UCSD-AML1 (cell line): ENCODE measurements at regions not wholly inside any gene's neighbourhood (a gene's known extent, or its start where the extent isn't known, plus 50 kb on each side); places are given as distances from the start of the nearest gene placed in this dataset.
"Not testable (repeated sequence)": the region's sequence is repeated elsewhere in the genome, so short reads cannot be mapped to it uniquely, and the experiment has no call there.

Source experiments
- DNase-seq: peaks from one replicate; lab custom pipeline; 2025; ENCODE audit not compliant: unreplicated experiment; lab: John Stamatoyannopoulos, UW

DNA sequence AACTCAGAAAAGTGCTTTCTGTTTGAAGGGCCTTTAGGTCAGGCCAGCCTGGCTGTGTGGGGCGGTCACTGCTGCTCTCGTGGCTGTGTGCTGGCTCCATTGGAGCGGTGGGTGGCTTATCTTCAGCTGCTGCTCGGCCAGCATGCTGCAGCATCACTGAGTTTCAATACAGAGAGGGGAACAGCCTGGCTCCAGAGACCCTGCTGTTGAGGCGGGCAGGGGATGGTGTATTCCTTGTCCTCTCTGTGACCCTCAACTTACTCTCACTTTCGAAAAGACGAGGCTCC is 248.5 kb upstream of the ONECUT1 start:
- DNase-seq, result no peak

DNA sequence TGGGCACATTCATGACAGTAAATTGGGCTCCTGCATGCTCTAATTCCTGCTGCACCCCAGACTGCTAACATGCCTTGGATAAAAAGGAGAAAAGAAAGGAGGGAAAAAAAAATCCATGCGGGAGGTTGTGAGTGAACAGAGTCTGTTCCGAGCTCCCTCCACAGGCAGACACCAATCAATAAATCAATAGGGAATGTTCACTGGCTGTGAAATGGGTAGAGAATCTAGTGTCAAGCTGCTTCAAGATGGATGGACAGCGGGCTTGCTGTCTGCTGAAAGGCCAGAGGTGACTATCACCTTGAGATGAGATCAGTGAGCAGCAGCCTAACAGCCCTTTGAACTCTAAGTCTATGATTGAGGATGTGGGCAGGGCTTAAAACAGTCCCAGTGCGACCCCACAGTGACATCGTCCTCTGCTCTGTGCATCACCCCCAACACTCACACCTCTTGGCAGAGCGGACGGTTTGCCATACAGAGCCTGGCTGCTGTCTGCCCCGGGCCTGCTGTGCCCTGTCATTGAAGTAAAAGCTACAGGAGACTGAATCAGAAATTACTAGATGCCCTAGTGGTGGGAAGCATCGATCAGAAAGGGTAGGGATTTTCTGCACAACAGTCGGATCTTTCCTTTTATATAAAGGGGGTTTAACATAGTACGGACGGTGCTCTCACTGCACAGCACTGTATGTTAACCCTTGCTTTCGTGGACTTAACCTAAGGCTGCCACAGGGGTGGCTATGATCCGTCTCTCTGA is 247.9 kb upstream of the ONECUT1 start:
- DNase-seq, result no peak

DNA sequence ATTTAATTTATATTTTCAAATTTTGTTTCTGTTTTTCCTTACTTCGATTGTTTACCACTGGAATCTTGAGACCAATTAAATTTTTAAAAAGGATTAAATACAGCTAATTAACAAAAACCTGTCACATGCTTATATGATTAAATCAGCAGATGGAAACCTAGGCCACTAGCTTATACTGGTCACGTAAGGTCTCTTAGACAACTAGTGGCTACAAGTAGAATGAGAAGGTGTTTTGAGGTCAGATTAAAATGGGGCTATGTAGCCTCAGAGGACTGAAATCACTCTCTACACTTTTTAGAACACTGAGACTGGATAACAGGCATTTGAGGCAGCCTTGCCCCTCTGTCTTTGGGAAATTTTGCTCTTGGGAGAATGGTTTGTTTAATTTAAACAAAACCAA is 246.5 kb upstream of the ONECUT1 start:
- DNase-seq, result no peak

DNA sequence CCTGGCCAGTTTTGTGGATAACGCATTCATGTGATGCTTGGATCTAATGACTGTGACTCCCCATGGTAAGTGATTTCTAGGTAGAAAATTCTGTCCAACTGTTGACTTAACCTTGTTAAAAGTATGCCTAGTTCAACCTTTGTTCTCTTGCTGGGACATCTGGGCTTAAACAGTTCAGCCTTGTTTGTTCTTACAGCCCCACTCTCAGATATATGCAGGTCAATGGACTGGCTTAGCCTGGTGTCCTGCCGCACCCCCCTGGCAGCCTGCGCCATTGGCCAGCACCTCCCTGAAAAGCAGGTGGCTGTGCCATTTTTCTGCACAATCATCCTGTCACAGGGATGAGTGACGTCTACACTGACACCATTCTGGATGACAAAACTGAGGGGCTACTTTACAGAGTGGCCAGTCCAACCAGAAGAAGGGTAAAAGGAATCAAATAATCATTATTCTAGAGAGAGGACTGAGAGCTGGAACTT is 244.7 kb upstream of the ONECUT1 start:
- DNase-seq, result no peak

DNA sequence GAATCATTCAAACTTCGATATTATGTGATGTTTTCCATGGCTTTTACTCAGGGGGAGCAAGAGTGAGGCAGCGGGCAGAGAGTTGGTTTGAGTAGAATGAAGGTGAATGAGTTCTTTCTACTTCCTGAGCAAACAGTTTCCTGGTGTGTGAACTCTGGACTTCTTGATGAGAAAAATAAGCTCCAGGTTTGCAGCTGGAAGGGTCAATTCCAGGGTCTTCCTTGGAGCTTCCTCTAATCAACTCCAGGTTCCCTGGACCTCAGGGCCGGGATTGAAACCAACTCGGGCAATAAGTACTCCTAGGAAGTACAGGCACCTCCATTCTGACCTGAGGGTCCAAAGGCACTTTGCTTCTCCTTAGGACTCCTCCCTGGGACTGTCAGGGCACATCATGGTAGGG is 243.6 kb upstream of the ONECUT1 start:
- no peak for DNase-seq

DNA sequence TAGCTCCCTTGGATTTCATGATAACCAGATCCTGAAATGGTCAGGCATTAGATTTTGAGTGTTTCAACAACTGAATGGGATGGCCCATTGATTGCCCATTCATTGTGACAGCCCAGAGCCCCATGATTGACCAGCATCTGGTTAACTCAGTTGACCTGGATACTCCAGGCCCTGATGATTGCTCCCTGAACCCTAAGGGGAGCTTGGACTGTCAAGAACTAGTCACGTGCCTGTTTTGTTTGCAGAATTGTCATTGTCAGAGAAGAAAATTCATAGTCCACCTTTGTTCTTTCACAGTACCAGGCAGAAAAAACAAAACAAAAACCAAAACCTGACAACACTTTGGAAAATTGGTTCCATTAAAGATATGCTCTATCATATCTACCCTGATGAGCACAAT is 241.3 kb upstream of the ONECUT1 start:
- no peak for DNase-seq

DNA sequence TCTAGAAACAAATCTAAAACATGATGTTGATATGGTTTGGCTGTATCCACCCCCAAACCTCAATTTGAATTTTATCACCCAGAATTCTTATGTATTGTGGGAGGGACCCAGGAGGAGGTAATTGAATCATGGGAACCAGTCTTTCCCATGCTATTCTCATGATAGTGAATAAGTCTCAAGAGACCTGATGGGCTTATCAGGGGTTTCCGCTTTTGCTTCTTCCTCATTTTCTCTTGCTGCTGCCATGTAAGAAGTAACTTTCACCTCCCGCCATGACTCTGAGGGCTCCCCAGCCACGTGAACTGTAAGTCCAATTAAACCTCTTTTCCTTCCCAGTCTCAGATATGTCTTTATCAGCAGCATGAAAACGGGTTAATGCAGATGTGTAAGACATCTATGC is 232.7 kb upstream of the ONECUT1 start:
- DNase-seq, result no peak

DNA sequence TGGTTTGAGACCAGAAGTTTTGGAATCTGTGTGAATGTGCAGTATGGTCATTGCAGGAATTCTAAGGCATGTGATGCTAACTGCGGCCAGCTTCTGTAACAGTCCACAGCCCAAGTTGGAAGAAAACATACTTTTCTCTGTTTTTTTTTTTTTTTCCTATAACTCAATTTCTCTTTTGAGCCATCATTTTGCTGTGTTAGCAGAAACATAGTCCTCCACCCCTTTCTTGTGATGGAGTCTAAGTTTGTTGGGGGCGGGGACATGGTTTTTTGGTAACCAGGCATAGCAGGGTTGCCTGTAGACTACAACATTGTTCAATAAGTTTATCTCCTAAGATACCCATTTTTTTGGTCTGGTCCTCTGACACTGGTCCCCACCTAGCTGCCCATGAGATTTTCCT is 223.2 kb upstream of the ONECUT1 start:
- no peak for DNase-seq

DNA sequence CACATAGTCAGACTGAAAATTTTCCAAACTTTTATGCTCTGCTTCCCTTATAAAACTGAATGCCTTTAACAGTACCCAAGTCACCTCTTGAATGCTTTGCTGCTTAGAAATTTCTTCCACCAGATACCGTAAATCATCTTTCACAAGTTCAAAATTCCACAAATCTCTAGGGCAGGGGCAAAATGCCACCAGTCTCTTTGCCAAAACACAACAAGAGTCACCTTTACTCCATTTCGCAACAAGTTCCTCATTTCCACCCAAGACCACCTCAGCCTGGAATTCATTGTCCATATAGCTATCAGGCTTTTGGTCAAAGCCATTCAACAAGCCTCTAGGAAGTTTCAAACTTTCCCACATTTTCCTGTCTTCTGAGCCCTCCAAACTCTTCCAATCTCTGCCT is 221.6 kb upstream of the ONECUT1 start:
- not testable (repeated sequence) for DNase-seq

DNA sequence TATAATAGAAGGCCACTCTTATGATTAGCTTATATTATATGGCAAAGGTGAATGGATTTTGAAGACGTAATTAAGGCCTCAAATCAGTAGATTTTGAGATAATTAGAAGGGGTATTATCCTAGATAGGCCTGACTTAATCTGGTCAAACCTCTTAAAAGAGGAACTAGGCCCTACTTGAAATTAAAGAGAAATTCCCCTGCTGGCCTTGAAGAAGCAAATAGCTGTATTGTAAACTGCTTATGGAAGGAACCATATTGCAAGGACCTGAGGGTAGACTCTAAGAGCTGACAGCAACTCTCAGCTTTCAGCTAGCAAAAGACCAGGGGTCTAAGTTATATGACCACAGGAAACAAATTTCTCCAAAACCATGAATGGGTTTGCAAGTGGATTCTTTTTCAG is 219.0 kb upstream of the ONECUT1 start:
- DNase-seq, result no peak

DNA sequence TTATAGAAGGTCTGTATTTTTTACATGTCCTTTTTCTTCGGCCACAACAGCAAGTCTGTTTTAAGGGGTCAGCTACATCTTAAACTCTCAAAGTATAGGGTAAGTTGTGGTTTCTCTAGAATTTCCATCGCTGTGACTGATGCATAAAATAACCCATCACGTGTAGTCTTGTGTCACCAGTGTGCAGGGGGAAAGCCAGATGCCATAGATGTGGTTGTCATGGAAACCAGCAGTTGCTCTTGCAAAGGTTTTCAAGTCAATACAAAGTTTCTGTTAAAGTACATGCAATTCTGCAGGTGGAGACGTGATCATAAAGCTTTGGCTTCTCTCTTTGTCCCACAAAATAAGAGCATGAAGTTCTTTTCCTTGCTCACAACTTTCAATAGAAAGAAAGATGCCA is 210.3 kb upstream of the ONECUT1 start:
- no peak for DNase-seq

DNA sequence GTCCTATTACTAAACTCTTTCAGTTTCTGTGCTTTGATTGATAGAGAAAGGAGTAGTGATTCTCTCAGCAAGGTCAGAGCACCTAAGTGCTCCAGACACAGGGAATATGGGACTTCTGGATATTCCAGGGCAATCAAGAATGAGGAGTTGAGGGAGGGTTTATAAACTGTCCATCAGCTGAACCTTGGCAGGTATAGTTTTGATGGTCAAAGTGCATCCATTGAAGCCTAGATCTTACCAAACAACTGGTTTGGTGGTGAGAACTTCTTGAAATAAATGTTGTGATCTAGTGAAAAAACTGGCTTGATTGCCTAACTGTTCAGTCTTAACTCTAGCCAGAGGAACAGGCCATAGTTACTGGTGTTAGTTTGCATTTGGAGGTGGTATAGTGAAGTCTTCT is 207.0 kb upstream of the ONECUT1 start:
- DNase-seq, result no peak

DNA sequence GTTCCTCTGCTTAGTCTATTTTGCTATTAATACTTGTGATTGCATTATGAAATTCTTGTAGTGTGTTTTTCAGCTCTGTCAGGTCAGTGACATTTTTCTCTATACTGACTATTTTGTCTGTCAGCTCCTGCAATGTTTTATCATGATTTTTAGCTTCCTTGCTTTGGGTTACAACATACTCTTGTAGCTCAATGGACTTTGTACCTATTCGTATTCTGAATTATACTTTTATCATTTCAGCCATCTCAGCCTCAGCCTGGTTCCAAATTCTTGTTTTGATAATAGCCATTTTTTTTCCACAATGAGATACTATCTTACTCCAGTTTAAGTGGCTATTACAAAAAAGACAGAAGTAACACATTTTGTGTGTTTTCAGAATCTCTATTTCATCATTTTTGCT is 204.2 kb upstream of the ONECUT1 start:
- no peak for DNase-seq

DNA sequence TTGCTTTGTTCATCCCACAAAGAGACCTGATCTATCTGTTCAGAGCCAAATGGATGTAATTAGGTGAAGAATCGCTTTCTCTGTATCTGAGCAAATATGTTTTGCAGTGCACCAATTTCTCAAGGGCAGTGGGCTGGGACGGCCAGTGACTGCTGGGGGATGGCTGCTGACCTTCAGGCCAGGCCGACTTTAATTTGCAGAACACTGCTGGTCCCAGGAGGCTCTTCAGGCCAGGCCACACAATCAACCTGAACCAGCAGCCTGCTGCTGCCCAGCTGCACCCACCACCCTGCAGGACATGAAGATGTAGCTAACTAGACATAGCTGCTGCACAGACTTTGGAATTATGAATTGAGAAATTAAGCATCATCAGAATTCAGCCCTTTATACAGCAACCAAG is 194.4 kb upstream of the ONECUT1 start:
- no peak for DNase-seq

DNA sequence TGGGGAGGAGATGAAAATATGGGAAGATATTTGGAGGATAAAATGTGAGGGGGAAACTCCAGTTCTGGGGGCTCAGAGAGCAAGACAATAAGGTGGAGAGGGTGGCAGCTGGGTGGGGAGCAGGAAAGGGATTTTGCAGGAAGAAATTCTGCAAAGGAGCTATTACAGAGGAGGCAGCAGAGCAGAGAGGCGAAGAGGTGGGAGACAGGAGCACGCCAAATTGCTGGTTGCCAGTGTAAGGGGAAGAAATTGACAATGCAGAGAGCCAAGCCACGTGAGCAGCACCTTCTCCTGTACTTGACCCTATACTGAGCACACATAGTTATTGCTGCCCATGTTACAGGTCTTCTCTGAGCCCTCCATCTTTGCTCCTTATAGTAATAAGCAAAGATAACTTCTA is 190.3 kb upstream of the ONECUT1 start:
- DNase-seq, result no peak

DNA sequence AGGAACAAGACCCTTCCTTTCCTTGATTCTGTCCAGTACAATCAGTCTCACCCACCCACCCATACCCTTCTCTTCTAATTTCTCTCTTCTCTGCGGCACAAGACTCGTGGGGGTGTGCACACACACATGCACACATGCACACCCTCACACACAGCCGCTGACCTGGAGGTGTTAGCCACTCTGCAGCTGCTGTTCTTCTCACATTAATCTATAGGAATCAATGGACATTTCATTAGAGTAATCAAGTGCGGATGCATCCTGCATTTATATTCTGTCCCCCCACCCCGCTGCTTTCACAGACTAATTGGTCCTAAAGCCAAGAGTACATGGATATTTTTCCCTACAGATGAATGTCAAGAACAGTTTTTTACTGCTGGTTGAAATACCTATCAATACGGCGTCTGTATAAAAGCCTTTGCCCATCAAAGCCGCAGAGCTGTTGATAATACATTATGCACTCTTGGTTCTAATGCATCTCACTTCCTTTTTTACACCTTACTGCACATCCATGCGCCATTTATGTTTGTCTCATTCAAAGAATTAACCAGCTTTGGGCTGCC is 186.5 kb upstream of the ONECUT1 start:
- DNase-seq, result no peak

DNA sequence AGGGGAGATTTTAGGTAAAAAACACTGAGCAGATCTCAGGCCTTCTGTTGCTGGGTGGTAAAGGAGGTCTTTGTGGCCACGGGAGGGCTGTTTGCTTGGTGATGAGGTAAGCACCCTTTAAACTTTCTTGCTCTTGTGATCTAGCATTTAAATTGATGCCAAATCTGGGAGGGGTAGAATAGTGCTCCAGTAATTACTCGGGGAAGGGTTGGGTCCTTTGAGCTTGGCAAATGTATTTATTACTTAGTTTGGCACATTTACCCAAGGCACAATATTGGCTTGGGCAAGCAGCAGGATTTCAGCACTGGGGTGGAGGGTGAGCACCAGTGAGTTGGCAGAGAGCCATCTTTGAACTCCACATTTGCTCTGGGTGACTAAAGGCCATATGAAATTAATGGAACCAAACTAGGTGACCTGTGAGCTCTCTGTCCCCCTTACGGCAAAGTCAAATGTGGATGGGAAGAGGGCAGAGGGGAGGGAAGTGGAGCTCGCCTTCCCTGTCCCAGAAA is 185.9 kb upstream of the ONECUT1 start:
- DNase-seq, result no peak

DNA sequence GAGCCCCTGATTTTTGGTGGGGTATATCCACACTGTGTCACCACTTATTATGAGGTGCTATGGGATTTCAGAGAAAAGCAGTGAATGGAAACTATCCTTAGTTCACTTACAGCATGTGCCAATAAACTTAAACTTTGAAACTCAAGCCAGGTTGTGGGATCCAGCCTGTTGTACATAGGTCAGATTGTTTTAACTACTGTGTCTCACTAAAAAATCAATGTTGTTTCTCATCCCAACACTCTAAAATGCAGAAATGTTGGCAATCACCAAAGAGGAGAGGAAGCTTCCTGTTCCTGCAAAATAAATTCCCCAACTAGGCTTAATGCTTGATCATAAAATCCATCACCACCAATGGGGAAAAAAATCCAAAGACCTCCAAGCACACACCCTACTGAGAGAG is 173.7 kb upstream of the ONECUT1 start:
- no peak for DNase-seq

DNA sequence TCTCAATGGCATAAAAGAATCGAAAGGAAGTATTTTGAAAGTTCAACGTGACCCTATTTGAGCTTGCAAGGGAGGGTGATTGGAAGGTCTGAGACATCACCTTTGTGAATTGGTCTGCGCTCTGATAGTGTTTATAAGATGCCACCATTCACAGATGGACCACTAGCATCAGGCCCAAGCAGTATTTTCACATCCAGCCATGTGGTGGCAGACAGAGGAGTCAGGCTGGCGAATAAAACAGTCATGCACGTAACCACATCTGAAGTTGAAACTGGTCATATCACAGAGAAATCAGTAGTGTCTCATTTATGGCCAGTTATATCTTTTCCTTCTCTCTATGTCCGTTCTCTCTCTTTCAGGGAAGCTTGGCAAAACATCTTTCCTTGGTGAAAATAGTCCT is 170.1 kb upstream of the ONECUT1 start:
- no peak for DNase-seq

DNA sequence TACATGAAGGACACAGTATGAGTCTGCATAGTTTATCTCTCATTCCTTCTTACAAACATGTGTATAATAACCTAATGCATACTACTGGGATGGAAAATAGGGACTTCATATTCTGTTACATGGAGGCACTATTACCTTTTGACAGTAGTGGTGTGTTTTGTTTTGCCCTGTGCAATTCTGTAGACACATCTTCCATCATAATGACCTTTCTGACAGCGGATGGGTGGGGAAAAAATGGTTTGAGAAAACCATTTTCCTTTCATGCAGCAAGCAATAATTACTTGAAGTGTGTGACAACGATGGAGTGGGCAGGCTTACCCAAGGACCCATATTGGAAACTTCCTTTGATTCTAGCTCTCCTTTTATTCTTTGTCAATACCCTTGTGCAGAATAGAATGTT is 153.6 kb upstream of the ONECUT1 start:
- DNase-seq, result no peak

DNA sequence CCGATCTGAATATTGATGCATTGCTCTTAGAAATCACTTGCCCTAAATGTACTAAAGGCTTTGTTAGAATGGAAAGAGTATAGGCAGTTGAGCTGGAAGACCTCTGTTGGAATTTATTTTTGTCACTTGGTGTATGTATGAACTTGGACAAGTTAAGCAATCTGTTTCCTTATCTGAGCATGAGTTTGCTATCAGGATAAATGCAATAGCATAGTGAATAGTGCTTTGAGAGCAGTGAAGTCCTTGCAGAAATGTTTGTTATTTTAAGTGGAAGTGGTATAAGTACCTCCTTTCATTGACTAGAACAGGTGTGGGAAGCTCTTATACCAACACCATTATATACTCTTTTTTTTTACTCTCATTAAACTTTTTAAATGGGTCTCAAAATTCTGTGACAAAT is 146.4 kb upstream of the ONECUT1 start:
- DNase-seq, result no peak

DNA sequence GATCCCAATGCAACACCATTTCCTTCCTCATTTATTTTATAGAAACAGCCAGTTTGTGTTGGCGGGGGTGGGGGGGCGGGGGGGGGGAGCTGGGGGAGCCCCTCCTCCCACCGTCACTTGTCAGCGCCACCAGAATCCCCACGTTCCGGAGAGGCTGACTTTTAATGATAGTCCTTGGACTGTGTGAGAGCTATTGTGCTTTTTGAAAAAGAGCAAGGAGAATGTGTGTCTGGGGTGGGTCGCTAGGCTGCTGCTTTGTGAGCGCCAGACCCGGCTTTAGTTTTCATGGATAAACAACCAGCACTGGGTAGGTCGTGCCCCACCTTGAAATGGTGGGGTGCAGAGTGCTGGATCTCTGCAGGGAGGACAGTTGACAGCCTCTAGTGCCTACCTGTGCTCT is 135.0 kb upstream of the ONECUT1 start:
- no peak for DNase-seq

DNA sequence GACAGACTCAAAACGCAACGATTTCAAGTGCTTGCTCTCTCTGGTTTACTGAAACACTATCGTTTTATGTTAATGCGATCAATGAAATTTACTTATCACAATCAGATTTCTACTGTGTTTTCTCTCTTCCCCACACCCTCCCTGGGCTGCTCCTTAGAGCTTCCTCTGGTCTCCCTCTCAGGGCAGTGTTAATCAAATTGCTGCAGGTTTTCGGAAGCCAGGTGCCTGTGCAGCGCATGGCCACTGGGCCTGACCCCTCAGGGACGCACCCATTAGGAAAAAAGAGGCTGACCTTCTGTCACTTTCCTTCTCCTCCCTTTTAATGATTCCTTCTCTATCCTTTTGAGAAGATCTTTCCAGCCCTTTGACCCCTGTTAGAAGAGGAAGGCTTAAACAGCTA is 134.5 kb upstream of the ONECUT1 start:
- no peak for DNase-seq
